Fibroblast of the aortic adventitia (primary cell): ENCODE measurements at regions not wholly inside any gene's neighbourhood (a gene's known extent, or its start where the extent isn't known, plus 50 kb on each side); places are given as distances from the start of the nearest gene placed in this dataset.

Experiments
- DNase-seq: peaks from one replicate; pipeline ENCODE4 v3.0.0-alpha.2; 2010; ENCODE audit warnings: low read depth
- H3K4me3 ChIP-seq: 2 replicates; pipeline ENCODE4 v1.5.1; 2011; ENCODE audit warnings: low read depth, mild to moderate bottlenecking, control low read depth, low read length, moderate library complexity
- CTCF ChIP-seq: IDR thresholded peaks from 2 replicates; pipeline ENCODE4 v1.5.1; 2011; ENCODE audit warnings: mild to moderate bottlenecking, low read length, control low read depth, inconsistent platforms; ENCODE audit not compliant: insufficient read depth

GRCh38 chr2:30318987-30319782 is 87.9 kb downstream of the LBH start:
- H3K4me3 ChIP-seq = no peak overlapping the region
- no peak for DNase-seq
- no peak for TF ChIP-seq CTCF

- TF ChIP-seq CTCF = no peak
- DNase-seq = peak; percentile 53
- H3K4me3 ChIP-seq = no peak overlapping the region
Observed at GRCh38 chr2:30321466-30321865, 90.1 kb downstream of the LBH start.

GRCh38 chr2:30323499-30323898 is 92.2 kb downstream of the LBH start:
- no peak for DNase-seq
- TF ChIP-seq CTCF = no peak
- H3K4me3 ChIP-seq = no peak overlapping the region

- no peak for TF ChIP-seq CTCF
- DNase-seq = no peak
- H3K4me3 ChIP-seq = no peak overlapping the region
Observed at GRCh38 chr2:30324245-30324908, 93.0 kb downstream of the LBH start.

- no peak for TF ChIP-seq CTCF
- H3K4me3 ChIP-seq = no peak overlapping the region
- DNase-seq = no peak
Observed at GRCh38 chr2:30325600-30326328, 94.4 kb downstream of the LBH start.

- TF ChIP-seq CTCF = no peak
- DNase-seq = no peak
- H3K4me3 ChIP-seq = no peak overlapping the region
Observed at GRCh38 chr2:30326497-30326896, 95.2 kb downstream of the LBH start.
